ENCODE measurements at regions not wholly inside any gene's neighbourhood (a gene's known extent, or its start where the extent isn't known, plus 50 kb on each side); places are given as distances from the start of the nearest gene placed in this dataset.
A peak's percentile ranks its signal among the peaks of the same experiment; 100 is the strongest.

DNA sequence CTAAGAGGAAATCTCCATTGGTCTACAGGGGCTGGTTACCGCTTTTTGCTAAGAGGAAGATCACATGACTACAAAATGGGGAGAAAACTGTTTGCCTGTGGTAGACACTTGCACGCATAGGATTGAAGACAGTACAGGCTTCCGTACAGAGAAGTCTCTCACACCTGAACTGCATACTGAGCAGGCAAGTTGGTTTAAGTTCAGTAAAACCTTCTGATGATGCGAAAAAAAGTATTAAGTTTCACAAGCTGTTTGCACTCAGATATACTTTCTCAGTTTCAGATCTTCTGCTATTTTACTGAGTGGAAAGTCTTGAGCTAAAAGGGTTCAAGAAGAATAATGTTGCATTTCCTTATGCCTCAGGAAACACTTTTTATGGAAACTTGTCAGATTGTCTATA, 292.2 kb upstream of the MC4R start:
- no peak for DNase-seq

DNA sequence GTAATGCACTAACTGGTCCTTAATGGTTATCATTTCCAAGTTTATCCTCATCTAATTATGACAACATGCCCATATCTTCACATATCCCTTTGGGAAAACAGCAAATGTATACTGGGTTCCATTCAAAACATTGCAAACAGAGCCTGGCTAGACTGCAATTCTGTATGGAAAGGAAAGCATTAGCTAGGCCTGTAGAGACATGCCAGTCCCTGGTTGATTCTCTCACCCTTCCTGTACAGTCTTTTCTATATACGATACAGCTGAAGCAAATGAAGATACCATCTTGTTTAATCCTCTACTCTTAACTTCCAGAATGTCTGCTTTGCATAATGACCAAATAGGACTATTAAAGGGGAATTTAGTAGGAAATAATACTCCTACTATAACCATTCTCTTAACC, 294.4 kb upstream of the MC4R start:
- no peak for DNase-seq

DNA sequence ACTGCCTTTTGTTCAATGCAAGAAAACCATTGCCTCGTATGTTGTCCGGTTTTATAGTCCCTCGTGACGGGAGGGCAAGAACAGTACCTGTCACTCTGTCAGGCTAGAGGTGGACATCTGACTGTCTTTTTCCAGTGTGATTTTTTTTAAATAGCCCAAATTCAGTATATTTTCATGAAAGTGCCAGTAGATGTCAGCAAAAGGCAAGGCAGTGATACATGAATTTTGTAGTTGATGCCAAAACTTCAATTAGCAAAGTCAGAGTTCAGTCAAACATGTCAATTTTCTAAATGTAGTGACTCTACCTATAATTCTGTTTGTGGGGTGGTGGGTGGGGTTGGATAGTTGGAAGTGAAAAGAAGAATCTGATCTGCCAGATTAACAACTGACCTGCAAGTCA, 296.0 kb upstream of the MC4R start:
- DNase-seq: no peak

DNA sequence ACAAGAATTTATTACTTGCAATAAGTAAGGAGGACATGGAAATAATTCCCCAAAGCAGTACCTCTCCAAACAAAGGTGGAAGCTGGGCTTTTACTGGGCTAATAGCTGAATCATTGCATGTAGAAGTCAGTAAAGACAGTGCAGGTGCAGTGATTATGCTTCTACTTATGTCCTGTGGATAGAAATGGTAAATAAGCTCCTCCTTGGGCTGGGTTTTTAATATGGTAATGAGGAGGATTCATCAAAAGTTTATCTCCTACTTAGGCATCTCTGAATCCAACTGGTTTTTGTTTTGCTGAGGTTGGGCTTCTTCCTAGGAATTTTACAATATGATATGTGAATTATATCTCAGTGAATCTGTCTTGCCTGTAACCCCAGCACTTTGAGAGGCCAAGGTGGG, 297.4 kb upstream of the MC4R start:
- no peak for DNase-seq

DNA sequence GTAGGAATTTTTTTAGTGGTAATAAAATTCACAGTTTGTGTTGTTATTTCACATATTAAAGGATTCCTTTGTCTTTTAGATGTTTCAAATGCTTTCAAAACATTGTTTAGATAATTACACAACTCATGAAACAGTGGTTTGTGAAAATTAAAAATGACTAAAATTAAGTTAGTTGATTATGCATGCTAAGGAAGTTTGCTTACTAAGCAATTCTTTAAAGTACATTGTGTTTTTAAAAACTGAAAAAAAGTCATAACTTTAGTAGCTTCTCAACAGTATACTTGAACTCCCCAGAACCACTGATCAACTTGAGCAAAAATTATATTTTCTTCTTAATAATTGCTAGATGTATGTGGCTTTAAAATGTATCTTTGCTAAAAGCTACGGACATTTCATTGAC, 298.4 kb upstream of the MC4R start:
- DNase-seq: no peak

DNA sequence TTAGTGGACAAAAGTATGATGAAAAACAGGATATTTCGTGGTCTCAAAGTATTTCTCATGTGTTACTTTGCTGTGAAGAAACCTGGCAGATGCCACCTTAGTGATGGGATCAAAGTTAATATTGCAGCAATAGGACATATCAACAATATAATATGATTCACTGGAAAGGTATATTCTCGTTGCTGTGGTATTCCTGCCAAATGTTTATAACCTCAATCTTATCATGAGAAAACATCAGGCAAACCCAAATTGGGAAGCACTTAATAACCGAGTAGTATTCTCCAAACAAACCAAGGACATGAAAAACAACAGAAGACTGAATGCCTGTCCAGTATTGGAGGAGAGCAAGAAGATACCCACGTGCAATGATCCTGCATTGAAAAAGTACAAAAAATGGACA, 302.6 kb upstream of the MC4R start:
- no peak for DNase-seq

DNA sequence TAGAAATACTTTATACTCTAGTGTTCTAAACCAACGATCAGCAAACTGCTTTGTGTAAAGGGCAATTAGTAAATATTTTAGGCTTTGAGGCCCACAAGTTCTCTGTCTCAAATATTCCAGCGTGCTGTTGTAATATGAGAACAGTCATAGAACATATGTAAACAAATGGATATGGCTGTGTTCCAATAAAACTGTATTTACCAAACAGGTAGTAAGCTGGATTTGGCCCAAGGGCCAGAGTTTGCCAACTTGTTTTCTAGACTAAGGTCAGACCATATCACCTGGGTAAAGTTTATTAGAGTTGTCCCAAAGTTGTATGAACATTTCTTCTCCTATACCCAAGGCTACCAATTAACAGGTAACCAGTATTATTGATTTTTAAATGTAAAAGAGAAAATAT, 303.2 kb upstream of the MC4R start:
- no peak for DNase-seq

DNA sequence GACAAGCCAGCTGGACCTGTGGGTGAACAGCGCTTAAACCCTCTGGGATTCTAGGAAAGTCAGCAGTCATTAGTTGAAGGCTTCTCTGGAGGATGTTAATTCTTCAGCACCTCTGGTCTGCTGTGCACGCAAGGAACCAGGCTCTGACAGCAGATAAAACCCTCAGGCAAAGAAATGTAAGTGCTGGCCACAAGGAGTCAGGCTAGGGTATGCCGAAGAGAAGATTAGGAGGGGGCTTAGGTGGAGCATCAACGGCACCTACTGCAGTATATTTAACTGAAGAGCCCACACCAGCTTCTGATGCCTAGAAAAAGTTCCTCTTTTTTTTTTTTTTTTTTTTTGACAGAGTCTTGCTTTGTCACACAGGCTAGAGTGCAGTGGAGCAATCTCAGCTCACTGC, 304.2 kb upstream of the MC4R start:
- no peak for DNase-seq

DNA sequence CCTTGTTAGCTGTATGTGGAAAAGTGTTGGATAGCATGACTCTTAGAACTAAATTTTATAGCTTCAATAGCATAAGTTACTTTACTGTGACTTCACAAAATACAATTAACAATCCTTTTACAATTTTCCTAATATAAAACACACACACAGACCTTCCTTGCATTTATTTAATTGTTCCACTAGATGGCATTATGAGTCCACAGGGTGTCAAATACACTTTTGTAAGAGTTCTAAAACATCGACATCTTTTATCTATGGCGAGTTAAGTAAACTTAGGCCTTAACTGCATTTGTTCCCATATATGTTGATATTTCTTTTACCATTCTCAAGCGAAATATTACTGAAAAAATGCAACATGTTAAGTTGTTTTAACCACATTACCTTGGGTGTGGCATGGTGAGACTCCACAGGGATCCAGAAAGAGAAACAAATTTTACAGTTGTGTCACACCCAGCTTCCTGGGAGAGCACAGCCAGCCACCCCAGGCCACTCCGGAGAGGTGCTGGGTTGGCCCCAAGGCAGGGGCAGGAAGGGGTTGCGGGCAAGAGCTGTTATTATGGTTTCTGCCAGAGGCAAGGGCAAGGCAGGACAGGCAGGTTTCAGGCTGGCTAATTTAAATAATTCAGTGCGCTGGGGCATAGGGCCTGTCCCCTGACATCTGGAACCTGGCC, 312.4 kb upstream of the MC4R start:
- peak; percentile 45 for DNase-seq

DNA sequence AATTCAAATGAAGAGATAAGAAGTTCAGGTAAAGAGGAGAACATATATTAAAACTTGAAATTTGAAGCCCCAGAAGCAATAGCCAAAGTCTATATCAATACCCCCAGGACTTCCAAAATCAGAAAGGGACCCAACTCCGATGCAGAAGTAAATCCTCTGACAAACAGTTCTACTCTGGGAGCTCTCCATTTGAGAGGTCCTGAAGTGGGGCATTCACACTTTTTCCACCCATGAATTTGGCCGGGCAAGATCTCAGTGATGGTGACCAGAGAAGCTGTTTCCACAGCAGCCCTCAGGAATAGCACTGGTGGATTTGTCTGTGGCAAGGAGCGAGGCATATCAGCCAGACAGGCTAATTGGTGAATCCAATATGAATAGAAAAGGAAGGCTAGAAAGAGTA, 313.6 kb upstream of the MC4R start:
- DNase-seq: peak; percentile 4

DNA sequence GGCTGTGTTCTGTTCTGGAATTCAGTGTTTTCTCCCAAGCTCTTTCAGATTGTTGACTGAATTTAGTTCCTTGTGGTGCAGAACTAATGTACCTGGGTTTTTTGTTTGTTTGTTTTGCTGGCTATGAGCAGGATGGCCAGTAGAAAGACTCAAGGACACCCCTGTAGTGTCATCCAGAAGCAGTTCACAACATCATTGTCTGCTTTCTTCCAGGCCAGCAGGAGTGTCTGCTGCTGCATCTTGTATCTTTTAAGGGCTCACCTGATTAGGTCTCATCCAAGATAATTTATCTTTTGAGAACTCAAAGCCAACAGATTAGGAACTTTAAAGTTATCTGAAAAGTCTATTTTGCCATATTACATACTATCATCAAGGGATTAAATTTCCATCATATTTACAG, 318.5 kb upstream of the MC4R start:
- DNase-seq: no peak

DNA sequence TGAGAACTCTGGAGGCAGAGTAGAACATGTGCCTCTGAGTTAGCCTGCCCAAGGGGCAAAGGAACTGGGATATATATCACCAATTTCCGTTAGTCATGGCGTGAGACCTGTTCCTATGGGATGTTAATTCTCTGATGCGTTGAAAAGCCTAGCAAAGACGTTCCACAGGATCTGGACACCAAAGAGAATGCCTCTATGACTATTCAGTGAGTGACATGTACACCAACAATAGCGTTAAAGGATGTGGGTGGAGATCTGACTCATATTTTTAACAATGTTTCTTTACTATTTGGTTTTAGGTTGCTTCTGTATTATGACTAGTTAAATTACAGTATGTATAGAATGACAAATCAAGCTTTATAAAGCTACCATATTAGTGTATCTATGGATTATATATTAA, 320.9 kb upstream of the MC4R start:
- peak; percentile 72 for DNase-seq

DNA sequence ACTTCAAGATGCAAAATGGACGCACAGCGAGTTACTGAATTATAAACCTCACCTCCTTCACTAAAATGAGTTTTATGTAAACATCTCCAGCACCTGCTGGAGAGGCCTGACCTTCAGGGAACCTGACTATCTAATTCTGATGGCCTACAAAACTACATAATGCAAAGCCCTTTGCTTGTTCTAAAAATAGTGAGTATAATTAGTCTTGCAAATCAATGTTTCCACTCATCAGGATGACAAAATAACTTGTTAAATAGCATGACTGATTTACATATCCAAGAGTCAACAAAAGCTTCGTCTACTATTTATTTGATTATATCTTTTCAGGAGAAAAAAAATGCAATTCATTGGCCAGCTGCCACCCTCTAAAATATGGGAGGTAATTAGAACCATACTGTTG, 326.3 kb upstream of the MC4R start:
- no peak for DNase-seq

DNA sequence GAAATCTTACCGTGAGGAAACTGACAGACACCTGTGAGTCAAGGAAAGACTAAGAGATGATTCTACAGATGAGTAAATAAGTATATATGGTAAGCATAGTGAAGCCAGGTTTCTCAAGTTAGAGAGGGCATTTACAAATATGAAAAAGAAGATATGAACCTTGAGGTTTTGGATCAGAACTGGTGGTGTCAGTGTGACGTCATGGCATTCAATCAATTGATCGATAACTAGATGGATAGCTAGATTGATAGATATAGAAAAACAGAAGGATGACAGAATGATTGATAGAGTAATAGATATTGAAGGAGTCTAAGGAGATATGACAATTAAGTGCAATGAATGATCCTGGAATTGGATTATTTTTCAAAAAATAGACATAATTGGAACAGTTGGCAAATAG, 350.2 kb upstream of the MC4R start:
- DNase-seq: no peak

DNA sequence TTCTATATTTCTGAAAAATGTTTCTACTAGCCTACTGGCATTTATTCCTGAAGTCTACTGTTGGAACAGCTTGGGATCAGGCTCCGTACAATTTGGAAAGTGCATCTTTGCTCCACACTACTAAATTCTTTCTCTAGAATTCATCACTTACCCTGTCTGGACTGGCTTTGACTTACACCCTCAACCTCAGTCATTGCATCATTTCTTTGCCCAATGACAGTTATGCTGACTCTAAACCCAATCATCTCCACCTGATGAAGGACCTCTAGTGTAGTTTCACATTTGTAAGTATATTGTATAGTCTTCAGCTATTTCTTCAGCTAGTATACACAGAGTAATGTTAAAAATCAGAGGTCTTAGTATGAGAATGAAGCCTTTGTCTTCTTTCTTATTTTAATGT, 359.6 kb upstream of the MC4R start:
- no peak for DNase-seq

DNA sequence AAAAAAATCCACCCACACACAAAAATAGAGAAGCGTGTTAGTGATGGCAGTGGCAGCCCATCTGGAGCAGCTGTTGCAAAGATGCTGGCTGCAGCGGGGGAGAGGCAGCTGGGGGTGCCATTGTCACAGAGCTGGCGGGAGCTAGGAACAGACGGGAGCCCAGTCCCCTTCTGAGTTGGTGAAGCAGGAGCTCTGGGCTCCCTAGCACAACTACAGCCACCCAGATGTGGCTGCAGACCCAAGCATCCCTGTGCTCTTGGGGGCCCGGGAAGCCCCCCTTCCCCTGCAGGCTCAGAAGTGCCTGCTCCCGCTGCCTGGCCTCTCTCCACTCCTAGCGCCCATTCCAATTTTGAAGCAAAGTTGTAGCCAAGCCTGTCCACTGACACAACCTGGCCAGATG, 366.6 kb upstream of the MC4R start:
- DNase-seq: no peak

DNA sequence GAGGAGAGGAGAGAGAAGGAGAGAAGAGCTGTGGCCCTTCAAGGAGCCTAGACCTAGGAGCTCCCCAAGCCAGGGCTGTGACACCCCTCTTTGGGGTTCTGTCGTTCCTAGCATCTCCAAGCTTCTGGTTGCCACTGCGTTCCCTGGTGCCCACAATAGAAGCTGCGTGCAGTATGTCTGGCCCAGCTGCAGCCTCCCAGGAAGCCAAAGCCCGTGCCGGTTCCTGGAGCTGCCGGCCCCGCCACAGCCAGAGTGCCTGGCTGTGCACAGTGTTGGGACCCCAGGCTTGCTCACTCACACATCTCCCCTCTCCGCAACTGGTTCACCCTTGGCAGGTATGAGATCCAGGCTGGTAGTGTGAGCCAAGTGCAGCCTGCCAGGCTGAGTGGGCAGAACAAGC, 367.7 kb upstream of the MC4R start:
- DNase-seq: no peak

DNA sequence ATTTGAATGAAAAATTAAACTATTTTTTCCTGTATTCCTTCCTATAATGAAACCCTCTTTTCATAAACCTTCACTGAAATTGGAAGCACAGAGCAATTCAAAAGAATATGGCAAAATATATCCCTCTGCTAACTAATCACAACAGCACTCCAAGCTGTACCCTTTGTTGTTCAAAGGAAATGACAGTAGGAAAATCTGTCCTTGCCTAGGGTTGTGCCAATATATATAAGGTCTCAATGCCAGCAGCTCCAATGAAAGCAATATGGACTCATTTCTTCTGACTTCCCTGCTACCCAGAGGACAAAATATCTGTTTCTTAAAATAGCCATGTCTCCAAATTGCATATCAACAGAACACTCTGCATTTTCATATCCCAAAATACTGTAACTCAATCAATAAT, 373.9 kb upstream of the MC4R start:
- no peak for DNase-seq

DNA sequence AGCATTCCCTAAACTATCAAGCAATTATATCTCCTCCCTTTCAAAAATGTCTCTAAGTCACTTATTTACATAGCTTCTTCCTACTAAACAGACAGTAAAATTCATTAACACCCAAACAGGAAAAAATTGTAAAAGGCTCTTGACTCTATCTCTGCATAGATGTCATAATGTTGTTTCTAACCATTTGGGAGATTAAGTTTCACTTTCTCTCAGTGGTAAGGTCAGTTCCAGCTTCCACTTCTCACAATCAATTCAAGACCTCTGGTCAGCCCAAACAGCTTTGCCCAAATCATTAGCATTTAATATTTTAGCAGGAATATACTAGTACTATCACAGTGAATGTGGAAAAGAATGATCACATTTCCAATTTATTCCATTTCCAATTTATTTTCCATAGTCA, 374.3 kb upstream of the MC4R start:
- DNase-seq: no peak

DNA sequence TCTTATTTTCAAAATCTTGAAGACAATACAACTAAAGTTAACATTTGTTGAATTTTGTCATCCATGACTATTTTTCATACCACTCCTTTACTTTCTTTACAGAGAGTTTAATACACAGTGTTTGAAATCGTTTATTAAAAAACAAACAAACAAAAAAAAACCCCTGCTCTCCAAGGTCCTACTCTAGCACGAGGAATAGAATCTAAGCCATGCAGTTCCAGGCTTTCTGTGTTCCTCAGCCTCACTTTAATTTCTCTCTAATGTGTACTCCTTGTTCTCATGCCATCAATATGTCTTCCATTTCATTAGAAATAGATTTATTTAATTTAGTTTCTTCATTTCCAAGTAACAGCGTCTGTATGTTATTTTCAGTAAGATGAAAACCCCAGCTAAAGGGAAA, 381.2 kb upstream of the MC4R start:
- DNase-seq: no peak

DNA sequence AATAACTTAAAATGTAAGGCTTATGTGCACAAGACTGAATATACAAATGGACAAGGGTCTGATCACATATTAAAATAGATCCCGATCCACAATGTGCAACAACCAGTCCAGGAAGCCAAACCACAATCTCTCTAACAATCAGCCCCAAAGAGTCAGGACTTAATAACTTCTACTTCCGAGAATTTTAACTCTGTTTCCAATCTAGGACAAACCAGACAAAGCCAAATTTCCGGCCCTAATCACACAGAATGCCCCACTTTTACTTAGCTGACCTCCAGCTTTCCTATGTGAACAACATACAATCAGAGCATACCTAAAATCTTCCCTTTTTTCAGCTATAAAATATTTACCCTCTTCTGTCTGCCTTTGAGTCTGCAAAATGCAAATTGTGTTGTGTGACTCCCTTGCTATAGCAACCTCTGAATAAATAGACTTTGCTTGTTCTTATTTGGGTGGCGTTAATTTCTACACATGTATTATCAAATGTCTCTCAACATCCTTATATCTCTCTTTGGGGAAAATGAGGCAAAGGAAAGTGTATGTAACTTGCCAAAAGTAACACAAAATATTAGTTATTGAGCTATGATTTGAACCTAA, 381.9 kb upstream of the MC4R start:
- no peak for DNase-seq

DNA sequence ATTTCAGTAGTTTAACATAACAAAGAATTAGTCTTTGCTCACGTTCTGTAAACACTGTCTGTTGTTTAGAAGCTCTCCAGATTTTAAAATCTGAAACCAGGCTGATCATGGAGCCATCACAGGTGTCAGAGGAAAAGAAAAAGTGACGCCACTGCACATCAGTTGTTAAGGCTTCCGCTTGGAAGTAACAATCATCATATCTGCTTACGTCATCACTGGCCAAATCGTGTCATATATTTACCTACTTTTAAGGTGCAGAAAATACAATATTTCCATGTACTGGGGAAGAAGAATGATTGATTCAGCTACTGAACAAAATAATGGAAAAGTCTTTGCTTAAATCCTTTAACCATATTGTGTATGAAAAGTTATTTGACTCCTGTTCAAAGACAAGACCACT, 382.6 kb upstream of the MC4R start:
- no peak for DNase-seq

DNA sequence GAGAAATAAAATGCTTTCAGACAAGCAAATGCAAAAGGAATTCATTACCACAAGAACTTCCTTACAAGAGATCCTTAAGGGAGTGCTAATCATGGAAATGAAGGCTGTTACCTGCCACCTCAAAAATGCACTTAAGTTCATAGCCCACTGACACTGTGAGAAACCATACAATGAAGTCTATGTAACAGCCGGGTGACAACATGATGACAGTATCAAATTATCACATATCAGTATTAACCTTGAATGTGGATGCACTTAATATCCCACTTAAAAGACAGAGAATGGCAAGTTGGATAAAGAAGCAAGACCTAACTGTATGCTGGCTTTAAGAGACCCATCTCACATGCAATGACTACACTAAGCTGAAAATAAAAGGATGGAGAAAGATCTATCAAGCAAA, 403.4 kb upstream of the MC4R start:
- DNase-seq: no peak

DNA sequence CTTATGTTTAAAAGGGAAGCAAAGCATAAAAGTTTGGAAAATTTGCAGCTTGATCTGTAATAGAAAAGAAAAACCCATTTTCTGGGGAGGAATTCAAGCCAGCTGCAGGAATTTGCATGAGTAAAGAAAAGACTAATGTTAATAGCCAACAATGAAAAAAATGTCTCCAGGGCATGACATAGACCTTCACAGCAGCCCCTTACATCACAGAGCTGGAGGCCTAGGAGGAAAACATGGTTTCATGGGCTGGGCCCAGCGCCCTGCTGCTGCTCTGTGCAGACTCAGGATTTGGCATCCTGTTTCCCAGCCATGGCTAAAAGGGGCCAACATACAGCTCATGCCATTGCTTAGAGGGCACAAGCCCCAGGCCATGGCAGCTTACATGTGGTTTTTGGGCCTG, 411.6 kb upstream of the MC4R start:
- no peak for DNase-seq

DNA sequence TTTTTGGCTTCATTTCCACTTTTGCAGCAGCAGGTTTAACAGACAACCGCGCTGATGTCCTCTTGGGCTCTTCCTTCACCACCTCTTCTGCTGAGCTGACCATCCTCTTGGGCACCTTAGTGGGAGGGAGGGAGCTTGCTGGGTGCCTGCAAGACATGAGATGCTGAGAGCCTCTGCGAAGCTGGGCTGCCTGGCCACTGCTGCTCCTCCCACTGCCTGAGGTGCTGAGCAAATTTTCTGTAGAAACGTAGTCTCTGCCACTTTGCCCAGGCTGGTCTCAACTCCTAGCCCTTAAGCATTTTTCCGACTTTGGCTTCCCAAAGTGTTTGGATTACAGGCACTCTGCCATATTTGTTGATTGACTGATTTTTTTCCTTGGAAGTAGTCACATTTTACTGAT, 422.2 kb upstream of the MC4R start:
- no peak for DNase-seq
